K562 (cell line): ENCODE measurements at regions not wholly inside any gene's neighbourhood (a gene's known extent, or its start where the extent isn't known, plus 50 kb on each side); places are given as distances from the start of the nearest gene placed in this dataset.

Experiments
- ARID1B ChIP-seq: fragments of 450-650 bp; IDR thresholded peaks from 2 replicates; pipeline ENCODE4 v1.6.1; 2016; ENCODE audit warnings: antibody characterized with exemption, mild to moderate bottlenecking, inconsistent platforms
- CCNT2 ChIP-seq: IDR thresholded peaks from 2 replicates; pipeline ENCODE4 v1.6.1; 2011; ENCODE audit warnings: borderline replicate concordance, low read depth, mild to moderate bottlenecking, moderate library complexity, mixed read lengths, low read length; ENCODE audit not compliant: insufficient read length; ENCODE audit errors: extremely low read depth
- GABPB2 ChIP-seq: fragments of 250-450 bp; sonication (Bioruptor Pico); conservative IDR thresholded peaks from 2 replicates; pipeline ENCODE4 v1.5.1; 2021; ENCODE audit warnings: mild to moderate bottlenecking
- NBN ChIP-seq: fragments of 450-650 bp; IDR thresholded peaks from 2 replicates; pipeline ENCODE4 v1.6.1; 2016; ENCODE audit warnings: low read depth, mild to moderate bottlenecking
- NR2C1 ChIP-seq, 2 experiments: fragments of 450-650 bp; IDR thresholded peaks; 2 replicates each; pipeline ENCODE4 v1.6.1; 2017; ENCODE audit warnings: mild to moderate bottlenecking in 2 of 2, antibody characterized with exemption in 1 of 2, inconsistent platforms in 1 of 2, missing compliant biosample characterization in 1 of 2, missing genetic modification characterization in 1 of 2
- RCOR1 ChIP-seq, 2 experiments: IDR thresholded peaks; 2 replicates each; pipeline ENCODE4 v1.6.1; 2012; ENCODE audit warnings: low read depth in 2 of 2, low read length in 2 of 2, borderline replicate concordance in 1 of 2, improper control_type of control experiment in 1 of 2
- REST ChIP-seq, 2 experiments: fragments of 450-650 bp; formaldehyde crosslinking in 1 of 2; IDR thresholded peaks; 2 replicates each; pipeline versions ENCODE4 v1.4.0 to v1.6.1; 2014 to 2020; ENCODE audit warnings: mild to moderate bottlenecking in 2 of 2, borderline replicate concordance in 1 of 2, low read depth in 1 of 2
- TARDBP ChIP-seq: fragments of 450-650 bp; IDR thresholded peaks from 2 replicates; pipeline ENCODE4 v1.6.1; 2016
- TCF7 ChIP-seq: sonication (generic); IDR thresholded peaks from 2 replicates; pipeline ENCODE4 v1.6.1; 2016; ENCODE audit warnings: antibody characterized with exemption, borderline replicate concordance
- USF1 ChIP-seq: sonication (generic); formaldehyde crosslinking; IDR thresholded peaks from 2 replicates; pipeline ENCODE4 v1.9.0; 2022; ENCODE audit warnings: mild to moderate bottlenecking, missing genetic modification reagents
- VEZF1 ChIP-seq: fragments of 200-800 bp; sonication (Bioruptor generic); IDR thresholded peaks from 2 replicates; pipeline ENCODE4 v1.6.1; 2017; ENCODE audit warnings: missing genetic modification characterization, missing compliant biosample characterization
- ZBTB1 ChIP-seq: sonication (generic); formaldehyde crosslinking; IDR thresholded peaks from 2 replicates; pipeline ENCODE4 v1.8.1; 2023; ENCODE audit warnings: missing genetic modification reagents, low read depth, mild to moderate bottlenecking, borderline replicate concordance
- ZFP36 ChIP-seq: fragments of 150-350 bp; IDR thresholded peaks from 2 replicates; pipeline ENCODE4 v1.6.1; 2018; ENCODE audit warnings: low read length, low read depth; ENCODE audit not compliant: partially characterized antibody
- ZNF197 ChIP-seq: fragments of 200-800 bp; sonication (Bioruptor generic); IDR thresholded peaks from 2 replicates; pipeline ENCODE4 v1.6.1; 2016; ENCODE audit warnings: low read depth, missing genetic modification characterization, missing compliant biosample characterization
- ZNF3 ChIP-seq: fragments of 250-450 bp; sonication (Bioruptor Pico); IDR thresholded peaks from 2 replicates; pipeline ENCODE4 v1.5.0; 2021; ENCODE audit warnings: mild to moderate bottlenecking, moderate library complexity
- ZNF431 ChIP-seq: sonication (generic); formaldehyde crosslinking; IDR thresholded peaks from 2 replicates; pipeline ENCODE4 v1.8.0; 2022; ENCODE audit warnings: mild to moderate bottlenecking, missing genetic modification reagents

- TF ChIP-seq RCOR1 (IDR thresholded peaks at IDR 0.05; ENCODE audit: borderline replicate concordance in 1 of 2, low read depth in 2 of 2, low read length in 2 of 2): peak; percentile 30 to 92; a peak in 3 of 4 replicates
- TF ChIP-seq ARID1B: peak; percentile 90
- TF ChIP-seq TARDBP: no peak
- no peak for TF ChIP-seq NR2C1 (IDR thresholded peaks at IDR 0.05)
- TF ChIP-seq NR2C1 (tag; IDR thresholded peaks at IDR 0.05): peak; percentile 19; the same call in 1 of the 2 replicates
- peak; percentile 39 for TF ChIP-seq CCNT2
- no peak for TF ChIP-seq ZNF197 (CRISPR knock-in tag)
- TF ChIP-seq ZNF431 (CRISPR knock-in tag): no peak
- peak; percentile 76 for TF ChIP-seq NBN
- no peak for TF ChIP-seq ZBTB1 (CRISPR knock-in tag)
- TF ChIP-seq VEZF1 (CRISPR knock-in tag): peak; percentile 40; the same call in 1 of the 2 replicates
- no peak for TF ChIP-seq GABPB2 (CRISPR knock-in tag)
- no peak for TF ChIP-seq REST (IDR thresholded peaks at IDR 0.05; ENCODE audit: borderline replicate concordance)
- no peak for TF ChIP-seq REST (CRISPR knock-in tag; IDR thresholded peaks at IDR 0.05; ENCODE audit: low read depth)
- TF ChIP-seq ZNF3 (CRISPR knock-in tag): no peak
- TF ChIP-seq TCF7: no peak
- no peak for TF ChIP-seq USF1 (CRISPR knock-in tag)
- TF ChIP-seq ZFP36: no peak
Measured at GRCh38 chr6:25035512-25036435, 100.0 kb upstream of the RIPOR2 start (continued).
